Cardiac fibroblast (primary cell): ENCODE measurements at regions not wholly inside any gene's neighbourhood (a gene's known extent, or its start where the extent isn't known, plus 50 kb on each side); places are given as distances from the start of the nearest gene placed in this dataset.

ENCODE experiments used
- DNase-seq, 2 donors: peaks; one replicate each; pipeline versions ENCODE4 v3.0.0 to v3.0.0-alpha.2; 2010; ENCODE audit warnings: low read depth in 2 of 2
- H3K4me3 ChIP-seq, 2 donors: replicated peaks in 1 of 2; 1 replicate in 1 of 2; 2 replicates in 1 of 2; pipeline ENCODE4 v1.5.1; 2011; ENCODE audit warnings: low read depth in 2 of 2, low read length in 2 of 2, mild to moderate bottlenecking in 2 of 2, moderate library complexity in 1 of 2
- CTCF ChIP-seq: IDR thresholded peaks from one replicate; pipeline ENCODE4 v1.5.1; 2011; ENCODE audit warnings: low read depth, mild to moderate bottlenecking, low read length, inconsistent platforms

DNA sequence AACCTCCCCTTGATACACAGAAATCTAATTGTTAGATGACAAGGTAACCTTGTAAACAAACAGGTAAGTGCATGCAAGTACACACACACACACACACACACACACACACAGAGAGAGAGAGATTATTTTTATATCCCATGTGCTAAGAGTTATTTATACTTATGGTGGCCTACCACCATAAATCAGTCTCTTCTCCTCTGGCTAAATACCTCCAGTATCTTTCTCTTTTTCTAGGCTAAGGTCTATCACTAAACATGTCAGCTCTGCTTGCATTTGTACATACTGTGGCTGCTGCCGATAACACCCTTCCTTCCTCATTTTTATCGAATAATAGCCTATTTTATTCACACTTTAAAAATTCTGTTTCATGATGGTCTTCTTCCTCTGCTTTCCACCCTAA is 172.4 kb downstream of the CNTN3 start:
- TF ChIP-seq CTCF: no peak
- no peak for DNase-seq
- H3K4me3 ChIP-seq: no peak overlapping the region

- H3K4me3 ChIP-seq: no peak overlapping the region
- no peak for TF ChIP-seq CTCF
- no peak for DNase-seq
Measured at GRCh38 chr3:74436184-74436583, 178.3 kb downstream of the CNTN3 start.

DNA sequence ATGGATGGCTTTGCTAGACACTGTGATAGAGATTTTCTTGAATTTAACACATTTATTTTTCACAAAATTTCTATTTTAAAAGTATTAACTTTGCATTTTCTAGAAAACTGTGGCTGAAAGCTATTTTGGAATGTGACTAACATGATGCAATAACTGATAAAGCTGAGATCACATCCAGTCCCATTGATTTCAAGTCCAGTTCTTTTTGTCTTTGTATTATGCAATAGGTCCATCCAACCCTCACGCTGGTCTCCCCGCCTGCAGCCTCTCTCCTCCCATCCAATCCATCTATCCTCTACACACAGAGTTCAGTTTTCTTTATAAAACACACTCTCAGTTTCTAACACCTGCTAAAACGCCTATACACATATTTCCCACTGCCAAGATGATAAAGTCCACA is 178.8 kb downstream of the CNTN3 start:
- no peak for TF ChIP-seq CTCF
- DNase-seq: no peak
- H3K4me3 ChIP-seq: no peak overlapping the region

DNA sequence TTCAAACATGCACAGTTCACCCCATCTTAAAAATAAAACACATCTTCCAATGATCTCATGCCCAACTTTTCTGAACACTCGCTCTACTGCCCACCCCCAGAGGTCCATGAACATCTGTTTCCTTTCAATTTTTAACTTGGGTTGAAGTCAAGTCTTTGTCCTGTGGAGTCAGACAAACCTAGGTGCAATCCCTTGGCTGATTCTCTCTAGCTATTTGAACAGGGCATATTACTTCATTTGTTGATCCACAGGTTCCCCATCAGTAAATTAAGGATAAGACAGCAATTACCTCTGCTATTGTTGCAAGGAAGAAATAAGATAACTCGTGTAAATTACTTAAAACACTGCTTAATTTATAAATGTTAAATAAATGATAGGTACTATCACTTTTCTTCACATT is 180.1 kb downstream of the CNTN3 start:
- H3K4me3 ChIP-seq: no peak overlapping the region
- no peak for TF ChIP-seq CTCF
- no peak for DNase-seq

GRCh38 chr3:74426571-74426970 is 187.9 kb downstream of the CNTN3 start:
- TF ChIP-seq CTCF: no peak
- DNase-seq: peak; percentile 20 to 82
- H3K4me3 ChIP-seq: no peak overlapping the region

DNA sequence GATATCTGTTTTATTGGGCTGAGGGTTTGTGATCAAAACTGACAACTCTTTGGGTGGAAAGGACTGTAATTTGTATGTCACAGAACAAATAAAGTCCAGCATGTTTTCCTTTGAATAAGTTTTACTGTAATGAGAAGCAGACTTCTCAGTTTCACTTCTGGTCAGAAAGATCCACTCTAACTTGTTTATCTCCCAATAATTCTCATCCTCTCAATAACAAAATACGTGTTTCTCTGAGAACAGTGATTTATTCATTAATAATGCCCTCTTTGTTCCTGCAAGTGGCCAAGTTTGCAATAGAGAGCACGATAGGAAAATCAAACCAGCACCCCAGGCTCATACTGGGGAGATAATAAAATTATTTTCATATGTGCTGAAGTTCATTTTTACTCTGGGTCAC is 190.6 kb downstream of the CNTN3 start:
- DNase-seq: no peak
- H3K4me3 ChIP-seq: no peak overlapping the region
- TF ChIP-seq CTCF: no peak

- TF ChIP-seq CTCF: no peak
- no peak for DNase-seq
- no peak overlapping the region for H3K4me3 ChIP-seq
Measured at GRCh38 chr3:74420538-74421124, 193.8 kb downstream of the CNTN3 start.
